Panc1 (cell line): ENCODE measurements at regions not wholly inside any gene's neighbourhood (a gene's known extent, or its start where the extent isn't known, plus 50 kb on each side); places are given as distances from the start of the nearest gene placed in this dataset.

Experiments used
- ATAC-seq: fragments of 200-7000 bp; cut with Tn5 transposase; 2 replicates; pipeline ENCODE4 v1.9.1; 2020; ENCODE audit warnings: mild to moderate bottlenecking, moderate library complexity
- BruUV-seq: library from RNA; stranded (reverse); fragments of 400-500 nt; replicated peaks from 2 replicates; lab custom pipeline; 2021; lab: Mats Ljungman, UMichigan
- CTCF ChIA-PET: fragments of 300-600 bp; sonication (Branson Sonifier 250); formaldehyde crosslinking; loops from one replicate; lab custom pipeline; 2022; ENCODE audit warnings: antibody characterized with exemption; lab: Charles Lee
- POLR2A ChIA-PET: fragments of 300-600 bp; sonication (Branson Sonifier 250); formaldehyde crosslinking; loops from one replicate; lab custom pipeline; 2022; ENCODE audit warnings: antibody characterized with exemption; lab: Charles Lee
- DNase-seq: peaks from one replicate; pipeline ENCODE4 v3.0.0-alpha.2; 2010; ENCODE audit warnings: low read depth, low spot score
- H3K27ac ChIP-seq: 2 replicates; pipeline ENCODE4 v1.5.1; 2011; ENCODE audit warnings: mild to moderate bottlenecking, low read length, inconsistent platforms
- H3K27me3 ChIP-seq: fragments of 200-500 bp; sonication (Bioruptor generic); 2 replicates; pipeline ENCODE4 v1.6.0; 2014; ENCODE audit warnings: low read length, inconsistent platforms; ENCODE audit not compliant: control insufficient read depth, insufficient read depth
- H3K36me3 ChIP-seq: fragments of 200-500 bp; sonication (Bioruptor generic); 2 replicates; pipeline ENCODE4 v1.5.1; 2014; ENCODE audit warnings: inconsistent platforms, mild to moderate bottlenecking, low read length, moderate library complexity; ENCODE audit not compliant: control insufficient read depth, insufficient read depth
- H3K4me1 ChIP-seq: 2 replicates; pipeline ENCODE4 v1.5.1; 2011; ENCODE audit warnings: inconsistent platforms, mild to moderate bottlenecking, low read length, moderate library complexity; ENCODE audit not compliant: control insufficient read depth, insufficient read depth
- H3K4me3 ChIP-seq, 2 experiments: 2 replicates each; pipeline ENCODE4 v1.5.1; 2011 to 2012; ENCODE audit warnings: low read depth in 2 of 2, low read length in 2 of 2, mild to moderate bottlenecking in 2 of 2, inconsistent platforms in 1 of 2, moderate library complexity in 1 of 2
- H3K9me3 ChIP-seq: fragments of 200-500 bp; sonication (Bioruptor generic); 2 replicates; pipeline ENCODE4 v1.5.1; 2014; ENCODE audit warnings: low read depth, mild to moderate bottlenecking, inconsistent platforms, low read length, moderate library complexity; ENCODE audit not compliant: control insufficient read depth, insufficient read depth
- CTCF ChIP-seq: fragments of 450-650 bp; IDR thresholded peaks from 2 replicates; pipeline ENCODE4 v1.5.1; 2017; ENCODE audit warnings: mild to moderate bottlenecking
- POLR2AphosphoS5 ChIP-seq: IDR thresholded peaks from 2 replicates; pipeline ENCODE4 v1.6.1; 2012; ENCODE audit warnings: mild to moderate bottlenecking, low read depth, low read length, moderate library complexity
- SIN3A ChIP-seq: IDR thresholded peaks from 2 replicates; pipeline ENCODE4 v1.6.1; 2012; ENCODE audit warnings: low read depth, mild to moderate bottlenecking, low read length, moderate library complexity, borderline replicate concordance; ENCODE audit not compliant: insufficient read depth
- TCF7L2 ChIP-seq: IDR thresholded peaks from 2 replicates; pipeline ENCODE4 v1.6.1; 2011; ENCODE audit warnings: mild to moderate bottlenecking, low read depth, low read length, inconsistent platforms
- in situ Hi-C: cut with HindIII; loops from 2 replicates; pipeline ENCODE4 v1.10.0; 2016; ENCODE audit warnings: low sequenced_read_pairs, low pct_unique_long_range_greater_than_20kb
- intact Hi-C: fragments of 100-400 bp; cut with micrococcal nuclease; formaldehyde crosslinking; loops from one replicate; pipeline ENCODE4 v1.10.0; 2022; ENCODE audit not compliant: unreplicated experiment
- TF ChIP-seq, protein P1 (sequence below), 2 experiments: IDR thresholded peaks; 2 replicates each; pipeline ENCODE4 v1.6.1; 2011 to 2012; ENCODE audit warnings: low read depth in 2 of 2, control low read depth in 1 of 2, low read length in 1 of 2, mild to moderate bottlenecking in 1 of 2, moderate library complexity in 1 of 2; ENCODE audit not compliant: insufficient read depth in 1 of 2

DNA sequence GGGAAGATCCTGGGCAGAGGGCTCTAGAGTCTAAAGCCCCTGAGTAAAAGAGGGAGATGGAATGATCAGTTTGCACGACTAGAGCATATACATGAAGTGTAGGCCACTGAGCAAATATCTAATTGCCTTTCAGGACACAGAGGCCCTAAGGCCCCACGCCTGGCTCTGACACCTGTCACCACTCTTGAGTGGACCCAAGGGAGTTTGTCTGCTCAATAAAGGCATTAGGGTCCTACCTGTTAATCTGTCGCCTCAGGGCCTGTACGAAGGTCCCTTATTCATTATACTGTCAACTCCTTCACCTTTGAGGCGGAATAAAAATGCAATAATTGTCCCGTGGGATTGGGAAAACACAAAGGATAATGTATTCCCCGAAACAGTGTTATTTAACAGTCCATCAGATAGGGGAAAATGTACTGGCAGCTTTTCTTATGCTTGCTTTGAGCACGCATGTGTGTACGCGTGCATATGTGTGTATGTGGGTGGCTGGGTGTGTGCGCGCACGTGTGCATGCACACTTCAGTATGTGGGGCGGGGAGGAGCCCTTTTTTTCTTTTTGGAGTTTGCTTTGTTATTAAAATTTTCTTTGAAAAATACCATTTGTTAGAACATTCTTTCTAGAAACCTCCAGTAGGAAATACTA is 161.8 kb upstream of the SERP2 start:
- Histone ChIP-seq H3K27me3 (no peaks in the 10 kb centered on the region), H3K36me3 (no peaks in the 10 kb centered on the region), H3K4me1 (no peaks in the 10 kb centered on the region), H3K4me3 (no peak overlapping the region), H3K27ac (no peak overlapping the region), H3K9me3 (no peaks in the 10 kb centered on the region)
- TF ChIP-seq POLR2AphosphoS5 (no peak), CTCF (no peak), TCF7L2 (no peak), SIN3A (no peak)
- TF ChIP-seq, protein P1, sequence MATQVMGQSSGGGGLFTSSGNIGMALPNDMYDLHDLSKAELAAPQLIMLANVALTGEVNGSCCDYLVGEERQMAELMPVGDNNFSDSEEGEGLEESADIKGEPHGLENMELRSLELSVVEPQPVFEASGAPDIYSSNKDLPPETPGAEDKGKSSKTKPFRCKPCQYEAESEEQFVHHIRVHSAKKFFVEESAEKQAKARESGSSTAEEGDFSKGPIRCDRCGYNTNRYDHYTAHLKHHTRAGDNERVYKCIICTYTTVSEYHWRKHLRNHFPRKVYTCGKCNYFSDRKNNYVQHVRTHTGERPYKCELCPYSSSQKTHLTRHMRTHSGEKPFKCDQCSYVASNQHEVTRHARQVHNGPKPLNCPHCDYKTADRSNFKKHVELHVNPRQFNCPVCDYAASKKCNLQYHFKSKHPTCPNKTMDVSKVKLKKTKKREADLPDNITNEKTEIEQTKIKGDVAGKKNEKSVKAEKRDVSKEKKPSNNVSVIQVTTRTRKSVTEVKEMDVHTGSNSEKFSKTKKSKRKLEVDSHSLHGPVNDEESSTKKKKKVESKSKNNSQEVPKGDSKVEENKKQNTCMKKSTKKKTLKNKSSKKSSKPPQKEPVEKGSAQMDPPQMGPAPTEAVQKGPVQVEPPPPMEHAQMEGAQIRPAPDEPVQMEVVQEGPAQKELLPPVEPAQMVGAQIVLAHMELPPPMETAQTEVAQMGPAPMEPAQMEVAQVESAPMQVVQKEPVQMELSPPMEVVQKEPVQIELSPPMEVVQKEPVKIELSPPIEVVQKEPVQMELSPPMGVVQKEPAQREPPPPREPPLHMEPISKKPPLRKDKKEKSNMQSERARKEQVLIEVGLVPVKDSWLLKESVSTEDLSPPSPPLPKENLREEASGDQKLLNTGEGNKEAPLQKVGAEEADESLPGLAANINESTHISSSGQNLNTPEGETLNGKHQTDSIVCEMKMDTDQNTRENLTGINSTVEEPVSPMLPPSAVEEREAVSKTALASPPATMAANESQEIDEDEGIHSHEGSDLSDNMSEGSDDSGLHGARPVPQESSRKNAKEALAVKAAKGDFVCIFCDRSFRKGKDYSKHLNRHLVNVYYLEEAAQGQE (IDR thresholded peaks at IDR 0.05; ENCODE audit: insufficient read depth in 1 of 2, low read depth in 2 of 2, low read length in 1 of 2): no peak
- intact Hi-C loops: no loop called here
- POLR2A ChIA-PET: no interaction called here
- in situ Hi-C loops: no loop called here
- DNase-seq (no peak), ATAC-seq (no peak)
- BruUV-seq: no TSS peak
- CTCF ChIA-PET: no interaction called here

- ChIA-PET POLR2A (no interaction called here), CTCF (no interaction called here)
- BruUV-seq: no TSS peak
- Histone ChIP-seq H3K27ac (no peak overlapping the region), H3K36me3 (no peaks in the 10 kb centered on the region), H3K9me3 (no peaks in the 10 kb centered on the region), H3K4me1 (no peaks in the 10 kb centered on the region), H3K27me3 (no peaks in the 10 kb centered on the region), H3K4me3 (no peak overlapping the region)
- DNase-seq: no peak
- no peak for ATAC-seq
- TF ChIP-seq, protein P1 (IDR thresholded peaks at IDR 0.05; ENCODE audit: insufficient read depth in 1 of 2, low read depth in 2 of 2, low read length in 1 of 2): no peak
- TF ChIP-seq TCF7L2 (no peak), SIN3A (no peak), POLR2AphosphoS5 (no peak), CTCF (no peak)
- in situ Hi-C loops: no loop called here
- intact Hi-C loops: no loop called here
Observed at GRCh38 chr13:44212633-44213396, 160.8 kb upstream of the SERP2 start.
